Suppressor macrophage (primary cell): ENCODE measurements at regions not wholly inside any gene's neighbourhood (a gene's known extent, or its start where the extent isn't known, plus 50 kb on each side); places are given as distances from the start of the nearest gene placed in this dataset.
"Not testable (repeated sequence)": the region's sequence is repeated elsewhere in the genome, so short reads cannot be mapped to it uniquely, and the experiment has no call there.

Experiments
- DNase-seq, 4 experiments: peaks; one replicate each; pipeline ENCODE4 v3.0.0-alpha.2; 2020 to 2022

GRCh38 chr7:12833829-12834228, 146.4 kb downstream of the ARL4A start:
- no peak for DNase-seq

GRCh38 chr7:12834782-12835181, 147.3 kb downstream of the ARL4A start:
- DNase-seq, result no peak

GRCh38 chr7:12839508-12840153, 152.2 kb downstream of the ARL4A start:
- no peak for DNase-seq

- DNase-seq, result not testable (repeated sequence)
These were observed 157.3 kb downstream of the ARL4A start for GRCh38 chr7:12844732-12845131.

GRCh38 chr7:12847001-12847400, 159.6 kb downstream of the ARL4A start:
- DNase-seq, result no peak

GRCh38 chr7:12851142-12851541, 163.7 kb downstream of the ARL4A start:
- DNase-seq, result no peak

GRCh38 chr7:12851841-12852240, 164.4 kb downstream of the ARL4A start:
- no peak for DNase-seq

GRCh38 chr7:12855036-12855435, 167.6 kb downstream of the ARL4A start:
- DNase-seq, result no peak

- DNase-seq, result no peak
These were observed 172.3 kb downstream of the ARL4A start for GRCh38 chr7:12859761-12860160.

GRCh38 chr7:12861070-12861469, 173.6 kb downstream of the ARL4A start:
- no peak for DNase-seq

- no peak for DNase-seq
These were observed 174.7 kb downstream of the ARL4A start for GRCh38 chr7:12862146-12862545.

GRCh38 chr7:12864470-12865046, 177.1 kb downstream of the ARL4A start:
- no peak for DNase-seq

GRCh38 chr7:12865593-12865992, 178.2 kb downstream of the ARL4A start:
- no peak for DNase-seq

- no peak for DNase-seq
These were observed 178.8 kb downstream of the ARL4A start for GRCh38 chr7:12866207-12866606.

GRCh38 chr7:12868027-12868426, 180.6 kb downstream of the ARL4A start:
- DNase-seq, result no peak

GRCh38 chr7:12870219-12870618, 182.8 kb downstream of the ARL4A start:
- DNase-seq, result no peak

GRCh38 chr7:12872487-12872886, 185.1 kb downstream of the ARL4A start:
- DNase-seq, result no peak

- DNase-seq, result no peak
These were observed 186.1 kb downstream of the ARL4A start for GRCh38 chr7:12873571-12873970.

GRCh38 chr7:12879139-12879538, 191.7 kb downstream of the ARL4A start:
- DNase-seq, result no peak

GRCh38 chr7:12881712-12882111, 194.3 kb downstream of the ARL4A start:
- DNase-seq, result no peak

GRCh38 chr7:12882710-12883109, 195.3 kb downstream of the ARL4A start:
- DNase-seq, result no peak

- DNase-seq, result no peak
These were observed 196.6 kb downstream of the ARL4A start for GRCh38 chr7:12884033-12884432.

- no peak for DNase-seq
These were observed 197.5 kb downstream of the ARL4A start for GRCh38 chr7:12884856-12885440.

GRCh38 chr7:12888717-12889116, 201.3 kb downstream of the ARL4A start:
- DNase-seq, result no peak
